HCT116 (cell line): ENCODE measurements at regions not wholly inside any gene's neighbourhood (a gene's known extent, or its start where the extent isn't known, plus 50 kb on each side); places are given as distances from the start of the nearest gene placed in this dataset.

Source experiments
- ATAC-seq: fragments of 200-7000 bp; cut with Tn5 transposase; 2 replicates; pipeline ENCODE4 v1.9.1; 2020; ENCODE audit warnings: mild to moderate bottlenecking, moderate library complexity
- BruUV-seq: library from RNA; stranded (reverse); fragments of 400-500 nt; replicated peaks from 2 replicates; lab custom pipeline; 2021; lab: Mats Ljungman, UMichigan
- CTCF ChIA-PET: fragments of 300-600 bp; sonication (Branson Sonifier 250); formaldehyde crosslinking; loops from one replicate; lab custom pipeline; 2021; ENCODE audit warnings: antibody characterized with exemption; lab: Charles Lee
- POLR2A ChIA-PET: fragments of 300-600, 350-600 bp; sonication (Branson Sonifier 250); formaldehyde crosslinking; loops from one replicate; lab custom pipeline; 2021; ENCODE audit warnings: antibody characterized with exemption; lab: Charles Lee
- RAD21 ChIA-PET, 2 experiments: fragments of 300-600 bp; sonication (Branson Sonifier 250); formaldehyde crosslinking; loops; one replicate each; lab custom pipeline; 2023; ENCODE audit warnings: low total read pairs in 2 of 2; ENCODE audit not compliant: uncharacterized antibody in 2 of 2, unreplicated experiment in 2 of 2, low non-redundant PET in 1 of 2; lab: Charles Lee
- DNase-seq: peaks from one replicate; pipeline ENCODE4 v3.0.0-alpha.2; 2010; ENCODE audit warnings: low read depth, low spot score
- H2AFZ ChIP-seq: fragments of 200-600 bp; shearing (Covaris generic), sonication (generic); 2 replicates; pipeline ENCODE4 v1.6.1; 2017; ENCODE audit warnings: low read depth, mixed run types, mixed read lengths, antibody characterized with exemption, low read length; ENCODE audit not compliant: poor library complexity, severe bottlenecking
- H3K27ac ChIP-seq: 2 replicates; pipeline ENCODE4 v1.5.1; 2012; ENCODE audit warnings: low read depth, low read length
- H3K27me3 ChIP-seq: fragments of 200-600 bp; sonication (generic); 2 replicates; pipeline ENCODE4 v1.6.1; 2016; ENCODE audit warnings: mixed run types, low read length, mixed read lengths; ENCODE audit not compliant: insufficient read depth
- H3K36me3 ChIP-seq, 2 experiments: fragments of 200-500 bp in 1 of 2; fragments of 200-600 bp in 1 of 2; sonication (Bioruptor generic) in 1 of 2; sonication (generic) in 1 of 2; 2 replicates each; pipeline versions ENCODE4 v1.5.1 to v1.6.1; 2014 to 2016; ENCODE audit warnings: low read length in 2 of 2, inconsistent platforms in 1 of 2, mixed read lengths in 1 of 2, mixed run types in 1 of 2; ENCODE audit not compliant: insufficient read depth in 2 of 2, control insufficient read depth in 1 of 2
- H3K4me1 ChIP-seq, 2 experiments: fragments of 200-600 bp in 1 of 2; sonication (generic) in 1 of 2; 2 replicates each; pipeline versions ENCODE4 v1.5.1 to v1.6.1; 2012 to 2017; ENCODE audit warnings: low read length in 2 of 2, inconsistent platforms in 1 of 2, mild to moderate bottlenecking in 1 of 2, mixed read lengths in 1 of 2, mixed run types in 1 of 2, moderate library complexity in 1 of 2; ENCODE audit not compliant: insufficient read depth in 2 of 2, control insufficient read depth in 1 of 2
- H3K4me2 ChIP-seq: fragments of 200-600 bp; sonication (generic); 2 replicates; pipeline ENCODE4 v1.6.1; 2017; ENCODE audit warnings: mixed run types, low read length, mixed read lengths
- H3K4me3 ChIP-seq, 2 experiments: fragments of 200-600 bp in 1 of 2; sonication (generic) in 1 of 2; replicated peaks in 1 of 2; 2 replicates each; pipeline ENCODE4 v1.5.1; 2011 to 2016; ENCODE audit warnings: low read length in 2 of 2, control low read depth in 1 of 2, low read depth in 1 of 2, mild to moderate bottlenecking in 1 of 2, mixed read lengths in 1 of 2, mixed run types in 1 of 2
- H3K79me2 ChIP-seq: fragments of 200-600 bp; sonication (generic); 2 replicates; pipeline ENCODE4 v1.6.1; 2017; ENCODE audit warnings: mild to moderate bottlenecking, mixed run types, low read length, moderate library complexity, mixed read lengths; ENCODE audit not compliant: insufficient read depth
- H3K9ac ChIP-seq: fragments of 200-600 bp; sonication (generic); 2 replicates; pipeline ENCODE4 v1.6.1; 2016; ENCODE audit warnings: low read length, mixed read lengths
- H3K9me2 ChIP-seq: fragments of 200-600 bp; sonication (generic), shearing (Covaris generic); 2 replicates; pipeline ENCODE4 v1.6.1; 2017; ENCODE audit warnings: mixed run types, mild to moderate bottlenecking, moderate library complexity; ENCODE audit not compliant: insufficient read depth
- H3K9me3 ChIP-seq, 2 experiments: fragments of 200-500 bp in 1 of 2; fragments of 200-600 bp in 1 of 2; sonication (Bioruptor generic) in 1 of 2; sonication (generic) in 1 of 2; 2 replicates each; pipeline ENCODE4 v1.6.1; 2014 to 2017; ENCODE audit warnings: low read length in 2 of 2, mixed read lengths in 2 of 2, inconsistent platforms in 1 of 2, low read depth in 1 of 2, mild to moderate bottlenecking in 1 of 2, mixed run types in 1 of 2, moderate library complexity in 1 of 2; ENCODE audit not compliant: control insufficient read depth in 1 of 2, insufficient read depth in 1 of 2
- H4K20me1 ChIP-seq: fragments of 200-600 bp; sonication (generic), shearing (Covaris generic); 2 replicates; pipeline ENCODE4 v1.6.1; 2017; ENCODE audit warnings: mixed run types, mild to moderate bottlenecking, moderate library complexity; ENCODE audit not compliant: insufficient read depth
- CBX3 ChIP-seq: IDR thresholded peaks from 2 replicates; pipeline ENCODE4 v1.6.1; 2012; ENCODE audit warnings: low read depth
- CEBPB ChIP-seq: IDR thresholded peaks from 2 replicates; pipeline ENCODE4 v1.6.1; 2012; ENCODE audit warnings: low read depth
- CTCF ChIP-seq, 3 experiments: fragments of 200-600 bp in 1 of 3; sonication (generic) in 1 of 3; IDR thresholded peaks in 2 of 3; conservative IDR thresholded peaks in 1 of 3; 2 replicates each; pipeline ENCODE4 v1.5.1; 2012 to 2017; ENCODE audit warnings: low read depth in 2 of 3, low read length in 2 of 3, antibody characterized with exemption in 1 of 3, borderline replicate concordance in 1 of 3, control low read depth in 1 of 3, mild to moderate bottlenecking in 1 of 3, mixed read lengths in 1 of 3, mixed run types in 1 of 3, moderate library complexity in 1 of 3; ENCODE audit not compliant: insufficient read depth in 1 of 3
- EGR1 ChIP-seq: IDR thresholded peaks from 2 replicates; pipeline ENCODE4 v1.6.1; 2012; ENCODE audit warnings: low read depth
- EZH2phosphoT487 ChIP-seq: fragments of 200-600 bp; IDR thresholded peaks from 2 replicates; pipeline ENCODE4 v1.6.1; 2018; ENCODE audit warnings: antibody characterized with exemption, borderline replicate concordance
- MAX ChIP-seq: IDR thresholded peaks from 2 replicates; pipeline ENCODE4 v1.6.1; 2012
- RAD21 ChIP-seq: IDR thresholded peaks from 2 replicates; pipeline ENCODE4 v1.6.1; 2012; ENCODE audit warnings: low read depth, mild to moderate bottlenecking
- SIN3A ChIP-seq: IDR thresholded peaks from 2 replicates; pipeline ENCODE4 v1.6.1; 2012; ENCODE audit warnings: low read depth
- YY1 ChIP-seq: IDR thresholded peaks from 2 replicates; pipeline ENCODE4 v1.6.1; 2011; ENCODE audit warnings: low read length, low read depth, moderate library complexity, mild to moderate bottlenecking; ENCODE audit not compliant: insufficient replicate concordance; ENCODE audit errors: extremely low read depth
- ZFX ChIP-seq: fragments of 450-650 bp; IDR thresholded peaks from 2 replicates; pipeline ENCODE4 v1.6.1; 2017
- intact Hi-C: fragments of 100-400 bp; cut with micrococcal nuclease; formaldehyde crosslinking; loops from 2 replicates; pipeline ENCODE4 v1.10.0; 2022
- TF ChIP-seq, protein P1 (sequence below): IDR thresholded peaks from 2 replicates; pipeline ENCODE4 v1.6.1; 2011; ENCODE audit warnings: mild to moderate bottlenecking, low read length, moderate library complexity; ENCODE audit not compliant: insufficient replicate concordance; ENCODE audit errors: extremely low read depth
- TF ChIP-seq, protein P2 (sequence below): IDR thresholded peaks from 2 replicates; pipeline ENCODE4 v1.6.1; 2012; ENCODE audit warnings: low read depth

- no peak overlapping the region for H3K9ac ChIP-seq
- H4K20me1 ChIP-seq: no peaks in the 10 kb centered on the region
- no TSS peak for BruUV-seq
- ATAC-seq (no peak), DNase-seq (no peak)
- no peaks in the 10 kb centered on the region for H3K9me2 ChIP-seq
- H3K79me2 ChIP-seq: no peaks in the 10 kb centered on the region
- H3K4me3 ChIP-seq: no peak overlapping the region
- no peak overlapping the region for H3K27ac ChIP-seq
- no peaks in the 10 kb centered on the region for H3K27me3 ChIP-seq
- H2AFZ ChIP-seq: no peak overlapping the region
- TF ChIP-seq CBX3 (no peak), SIN3A (no peak)
- no peaks in the 10 kb centered on the region for H3K4me1 ChIP-seq
- POLR2A ChIA-PET: no interaction called here
- RAD21 ChIA-PET: no interaction called here
- H3K36me3 ChIP-seq: no peaks in the 10 kb centered on the region; a peak in 1 of 4 replicates
- no peaks in the 10 kb centered on the region; a peak in 1 of 4 replicates for H3K9me3 ChIP-seq
- intact Hi-C loops: loop anchor here (5.0 kb wide), 1 partner anchor 37 kb away; no protein-coding TSS in a partner anchor
- no peak overlapping the region for H3K4me2 ChIP-seq
- CTCF ChIA-PET: no interaction called here
Measured at GRCh38 chr2:40935349-40935748, 483.5 kb upstream of the SLC8A1 start.

GRCh38 chr2:40937284-40937683 is 485.4 kb upstream of the SLC8A1 start:
- H3K27ac ChIP-seq: no peak overlapping the region
- H3K4me3 ChIP-seq: no peak overlapping the region
- H4K20me1 ChIP-seq: no peaks in the 10 kb centered on the region
- BruUV-seq: no TSS peak
- no peaks in the 10 kb centered on the region for H3K79me2 ChIP-seq
- DNase-seq (no peak), ATAC-seq (no peak)
- POLR2A ChIA-PET: no interaction called here
- no peaks in the 10 kb centered on the region for H3K27me3 ChIP-seq
- CTCF ChIA-PET: interaction anchor here (0.5 kb wide), 1 partner anchor 181 kb away, joined by 3 read pairs; no protein-coding TSS in a partner anchor
- RAD21 ChIA-PET: no interaction called here
- intact Hi-C loops: loop anchor here (5.0 kb wide), 1 partner anchor 35 kb away; no protein-coding TSS in a partner anchor
- H3K9ac ChIP-seq: no peak overlapping the region
- no peak overlapping the region for H3K4me2 ChIP-seq
- H3K9me3 ChIP-seq: no peaks in the 10 kb centered on the region; a peak in 1 of 4 replicates
- H2AFZ ChIP-seq: no peak overlapping the region
- H3K36me3 ChIP-seq: no peaks in the 10 kb centered on the region; a peak in 1 of 4 replicates
- H3K9me2 ChIP-seq: no peaks in the 10 kb centered on the region
- H3K4me1 ChIP-seq: no peaks in the 10 kb centered on the region
- TF ChIP-seq EZH2phosphoT487 (no peak), RAD21 (no peak), CTCF (IDR thresholded peaks at IDR 0.05 in 2 of 3, conservative IDR thresholded peaks at IDR 0.05 in 1 of 3; ENCODE audit: borderline replicate concordance in 1 of 3, insufficient read depth in 1 of 3, low read depth in 2 of 3, low read length in 2 of 3) (no peak), MAX (no peak), CBX3 (no peak), EGR1 (no peak), YY1 (no peak), CEBPB (no peak), ZFX (no peak), SIN3A (no peak)
- TF ChIP-seq, protein P1, sequence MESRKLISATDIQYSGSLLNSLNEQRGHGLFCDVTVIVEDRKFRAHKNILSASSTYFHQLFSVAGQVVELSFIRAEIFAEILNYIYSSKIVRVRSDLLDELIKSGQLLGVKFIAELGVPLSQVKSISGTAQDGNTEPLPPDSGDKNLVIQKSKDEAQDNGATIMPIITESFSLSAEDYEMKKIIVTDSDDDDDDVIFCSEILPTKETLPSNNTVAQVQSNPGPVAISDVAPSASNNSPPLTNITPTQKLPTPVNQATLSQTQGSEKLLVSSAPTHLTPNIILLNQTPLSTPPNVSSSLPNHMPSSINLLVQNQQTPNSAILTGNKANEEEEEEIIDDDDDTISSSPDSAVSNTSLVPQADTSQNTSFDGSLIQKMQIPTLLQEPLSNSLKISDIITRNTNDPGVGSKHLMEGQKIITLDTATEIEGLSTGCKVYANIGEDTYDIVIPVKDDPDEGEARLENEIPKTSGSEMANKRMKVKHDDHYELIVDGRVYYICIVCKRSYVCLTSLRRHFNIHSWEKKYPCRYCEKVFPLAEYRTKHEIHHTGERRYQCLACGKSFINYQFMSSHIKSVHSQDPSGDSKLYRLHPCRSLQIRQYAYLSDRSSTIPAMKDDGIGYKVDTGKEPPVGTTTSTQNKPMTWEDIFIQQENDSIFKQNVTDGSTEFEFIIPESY: no peak
- TF ChIP-seq, protein P2, sequence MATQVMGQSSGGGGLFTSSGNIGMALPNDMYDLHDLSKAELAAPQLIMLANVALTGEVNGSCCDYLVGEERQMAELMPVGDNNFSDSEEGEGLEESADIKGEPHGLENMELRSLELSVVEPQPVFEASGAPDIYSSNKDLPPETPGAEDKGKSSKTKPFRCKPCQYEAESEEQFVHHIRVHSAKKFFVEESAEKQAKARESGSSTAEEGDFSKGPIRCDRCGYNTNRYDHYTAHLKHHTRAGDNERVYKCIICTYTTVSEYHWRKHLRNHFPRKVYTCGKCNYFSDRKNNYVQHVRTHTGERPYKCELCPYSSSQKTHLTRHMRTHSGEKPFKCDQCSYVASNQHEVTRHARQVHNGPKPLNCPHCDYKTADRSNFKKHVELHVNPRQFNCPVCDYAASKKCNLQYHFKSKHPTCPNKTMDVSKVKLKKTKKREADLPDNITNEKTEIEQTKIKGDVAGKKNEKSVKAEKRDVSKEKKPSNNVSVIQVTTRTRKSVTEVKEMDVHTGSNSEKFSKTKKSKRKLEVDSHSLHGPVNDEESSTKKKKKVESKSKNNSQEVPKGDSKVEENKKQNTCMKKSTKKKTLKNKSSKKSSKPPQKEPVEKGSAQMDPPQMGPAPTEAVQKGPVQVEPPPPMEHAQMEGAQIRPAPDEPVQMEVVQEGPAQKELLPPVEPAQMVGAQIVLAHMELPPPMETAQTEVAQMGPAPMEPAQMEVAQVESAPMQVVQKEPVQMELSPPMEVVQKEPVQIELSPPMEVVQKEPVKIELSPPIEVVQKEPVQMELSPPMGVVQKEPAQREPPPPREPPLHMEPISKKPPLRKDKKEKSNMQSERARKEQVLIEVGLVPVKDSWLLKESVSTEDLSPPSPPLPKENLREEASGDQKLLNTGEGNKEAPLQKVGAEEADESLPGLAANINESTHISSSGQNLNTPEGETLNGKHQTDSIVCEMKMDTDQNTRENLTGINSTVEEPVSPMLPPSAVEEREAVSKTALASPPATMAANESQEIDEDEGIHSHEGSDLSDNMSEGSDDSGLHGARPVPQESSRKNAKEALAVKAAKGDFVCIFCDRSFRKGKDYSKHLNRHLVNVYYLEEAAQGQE: no peak
